ENCODE measurements at regions not wholly inside any gene's neighbourhood (a gene's known extent, or its start where the extent isn't known, plus 50 kb on each side); places are given as distances from the start of the nearest gene placed in this dataset.

DNA sequence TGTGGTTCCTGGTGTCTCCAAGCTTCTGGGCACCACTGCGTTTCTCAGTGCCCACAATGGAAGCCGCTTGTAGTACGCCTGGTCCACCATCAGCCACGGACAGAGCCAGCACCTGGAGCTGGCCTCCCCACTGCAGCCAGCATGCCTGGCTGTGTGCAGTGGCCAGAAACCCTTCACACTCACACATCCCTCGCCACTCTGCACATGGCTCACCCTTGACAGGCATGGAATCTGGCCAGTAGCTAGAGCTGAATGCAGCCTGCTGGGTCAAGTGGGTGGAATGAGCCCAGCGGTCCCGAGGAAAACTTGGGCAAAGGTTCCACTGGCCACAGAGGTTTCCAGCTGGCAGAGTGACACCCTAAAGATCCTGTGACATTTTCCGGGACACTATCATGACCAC, 146.0 kb upstream of the ADO start:
- no peak for FAIRE-seq
- TF ChIP-seq POLR2AphosphoS2 (conservative IDR thresholded peaks at IDR 0.05; ENCODE audit: low read length) (no peak), ZNF302 (CRISPR knock-in tag; IDR thresholded peaks at IDR 0.05) (no peak), CBX8 (IDR thresholded peaks at IDR 0.05) (no peak), SMC3 (IDR thresholded peaks at IDR 0.05) (no peak), MAFK (IDR thresholded peaks at IDR 0.05; ENCODE audit: partially characterized antibody) (no peak), FOSB (CRISPR knock-in tag; IDR thresholded peaks at IDR 0.05) (no peak), ZC3H11A (IDR thresholded peaks at IDR 0.05) (no peak), ZSCAN20 (CRISPR knock-in tag; IDR thresholded peaks at IDR 0.05) (no peak), CHD4 (IDR thresholded peaks at IDR 0.05; ENCODE audit: borderline replicate concordance) (no peak), BHLHE40 (IDR thresholded peaks at IDR 0.05; ENCODE audit: low read depth, low read length) (no peak)
- TF ChIP-seq, protein P1, sequence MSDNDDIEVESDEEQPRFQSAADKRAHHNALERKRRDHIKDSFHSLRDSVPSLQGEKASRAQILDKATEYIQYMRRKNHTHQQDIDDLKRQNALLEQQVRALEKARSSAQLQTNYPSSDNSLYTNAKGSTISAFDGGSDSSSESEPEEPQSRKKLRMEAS (IDR thresholded peaks at IDR 0.05) = no peak
- Histone ChIP-seq H3K27ac (no peak overlapping the region), H3K4me1 (no peaks in the 10 kb centered on the region), H3K9me3 (no peaks in the 10 kb centered on the region), H3K4me3 (no peak overlapping the region), H3K4me2 (no peak overlapping the region)
- CTCF ChIA-PET = interaction anchor here (0.8 to 1.3 kb wide), 2 partner anchors 11 to 64 kb away, joined by 3 read pairs; no protein-coding TSS in a partner anchor
- 30% methylated on average over 8 of the region's 8 CpGs for WGBS (ENCODE audit: missing lambda C conversion rate)
- POLR2A ChIA-PET = no interaction called here
- ATAC-seq = no peak
- DNase-seq (ENCODE audit: low read depth in 1 of 2, low spot score in 1 of 2) = no peak

GRCh38 chr10:62661143-62661542, 143.4 kb upstream of the ADO start:
- POLR2A ChIA-PET = no interaction called here
- no peak for DNase-seq (ENCODE audit: low read depth in 1 of 2, low spot score in 1 of 2)

More at GRCh38 chr10:62661143-62661542, 143.4 kb upstream of the ADO start:
- CTCF ChIA-PET = no interaction called here
- TF ChIP-seq EHF (CRISPR knock-in tag; IDR thresholded peaks at IDR 0.05) = no peak
- TF ChIP-seq CHD2 (IDR thresholded peaks at IDR 0.05; ENCODE audit: low read length, partially characterized antibody) = no peak
- TF ChIP-seq RARB (CRISPR knock-in tag; IDR thresholded peaks at IDR 0.05) = no peak
- no peak for TF ChIP-seq SREBF2 (IDR thresholded peaks at IDR 0.05)
- no peak for TF ChIP-seq MAFK (IDR thresholded peaks at IDR 0.05; ENCODE audit: partially characterized antibody)
- no peak for TF ChIP-seq HOXA7 (CRISPR knock-in tag; IDR thresholded peaks at IDR 0.05)
- TF ChIP-seq HMGXB4 (CRISPR knock-in tag; IDR thresholded peaks at IDR 0.05; ENCODE audit: borderline replicate concordance) = no peak
- no peak for TF ChIP-seq JUNB (IDR thresholded peaks at IDR 0.05)
- no peak for TF ChIP-seq USF2 (IDR thresholded peaks at IDR 0.05)
- TF ChIP-seq, protein P2, sequence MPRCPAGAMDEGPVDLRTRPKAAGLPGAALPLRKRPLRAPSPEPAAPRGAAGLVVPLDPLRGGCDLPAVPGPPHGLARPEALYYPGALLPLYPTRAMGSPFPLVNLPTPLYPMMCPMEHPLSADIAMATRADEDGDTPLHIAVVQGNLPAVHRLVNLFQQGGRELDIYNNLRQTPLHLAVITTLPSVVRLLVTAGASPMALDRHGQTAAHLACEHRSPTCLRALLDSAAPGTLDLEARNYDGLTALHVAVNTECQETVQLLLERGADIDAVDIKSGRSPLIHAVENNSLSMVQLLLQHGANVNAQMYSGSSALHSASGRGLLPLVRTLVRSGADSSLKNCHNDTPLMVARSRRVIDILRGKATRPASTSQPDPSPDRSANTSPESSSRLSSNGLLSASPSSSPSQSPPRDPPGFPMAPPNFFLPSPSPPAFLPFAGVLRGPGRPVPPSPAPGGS (IDR thresholded peaks at IDR 0.05) = no peak
- TF ChIP-seq FOSL2 (IDR thresholded peaks at IDR 0.05) = no peak
- TF ChIP-seq FOSL2 (CRISPR knock-in tag; IDR thresholded peaks at IDR 0.05) = no peak
- TF ChIP-seq, protein P3, sequence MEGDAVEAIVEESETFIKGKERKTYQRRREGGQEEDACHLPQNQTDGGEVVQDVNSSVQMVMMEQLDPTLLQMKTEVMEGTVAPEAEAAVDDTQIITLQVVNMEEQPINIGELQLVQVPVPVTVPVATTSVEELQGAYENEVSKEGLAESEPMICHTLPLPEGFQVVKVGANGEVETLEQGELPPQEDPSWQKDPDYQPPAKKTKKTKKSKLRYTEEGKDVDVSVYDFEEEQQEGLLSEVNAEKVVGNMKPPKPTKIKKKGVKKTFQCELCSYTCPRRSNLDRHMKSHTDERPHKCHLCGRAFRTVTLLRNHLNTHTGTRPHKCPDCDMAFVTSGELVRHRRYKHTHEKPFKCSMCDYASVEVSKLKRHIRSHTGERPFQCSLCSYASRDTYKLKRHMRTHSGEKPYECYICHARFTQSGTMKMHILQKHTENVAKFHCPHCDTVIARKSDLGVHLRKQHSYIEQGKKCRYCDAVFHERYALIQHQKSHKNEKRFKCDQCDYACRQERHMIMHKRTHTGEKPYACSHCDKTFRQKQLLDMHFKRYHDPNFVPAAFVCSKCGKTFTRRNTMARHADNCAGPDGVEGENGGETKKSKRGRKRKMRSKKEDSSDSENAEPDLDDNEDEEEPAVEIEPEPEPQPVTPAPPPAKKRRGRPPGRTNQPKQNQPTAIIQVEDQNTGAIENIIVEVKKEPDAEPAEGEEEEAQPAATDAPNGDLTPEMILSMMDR (IDR thresholded peaks at IDR 0.05) = no peak
- H3K4me2 ChIP-seq = no peak overlapping the region
- ATAC-seq = no peak
- H3K9me3 ChIP-seq = no peaks in the 10 kb centered on the region
- no peak overlapping the region for H3K27ac ChIP-seq
- no peaks in the 10 kb centered on the region for H3K4me1 ChIP-seq
- no peak for FAIRE-seq
- H3K4me3 ChIP-seq = no peak overlapping the region
- WGBS (ENCODE audit: missing lambda C conversion rate) = 2% methylated on average over 3 of the region's 3 CpGs
